ENCODE measurements at regions not wholly inside any gene's neighbourhood (a gene's known extent, or its start where the extent isn't known, plus 50 kb on each side); places are given as distances from the start of the nearest gene placed in this dataset.

GRCh38 chr2:55973673-55974072 is 50.1 kb upstream of the EFEMP1 start:
- DNase-seq (ENCODE audit: low read depth in 2 of 2) = no peak
- no peak overlapping the region for H3K4me3 ChIP-seq (replicated peaks in 1 of 2; ENCODE audit: low read depth in 2 of 2, low read length in 2 of 2)
- TF ChIP-seq CTCF (IDR thresholded peaks at IDR 0.05; ENCODE audit: low read depth, low read length) = no peak

- no peak for TF ChIP-seq CTCF (IDR thresholded peaks at IDR 0.05; ENCODE audit: low read depth, low read length)
- no peak for DNase-seq (ENCODE audit: low read depth in 2 of 2)
- no peak overlapping the region for H3K4me3 ChIP-seq (replicated peaks in 1 of 2; ENCODE audit: low read depth in 2 of 2, low read length in 2 of 2)
These were observed 53.1 kb upstream of the EFEMP1 start for GRCh38 chr2:55976681-55977080.

- H3K4me3 ChIP-seq (replicated peaks in 1 of 2; ENCODE audit: low read depth in 2 of 2, low read length in 2 of 2) = no peak overlapping the region
- no peak for TF ChIP-seq CTCF (IDR thresholded peaks at IDR 0.05; ENCODE audit: low read depth, low read length)
- peak; percentile 41 to 43 for DNase-seq (ENCODE audit: low read depth in 2 of 2)
These were observed 61.8 kb upstream of the EFEMP1 start for GRCh38 chr2:55985406-55985805.

GRCh38 chr2:55986001-55986400 is 62.4 kb upstream of the EFEMP1 start:
- peak in 1 of 2 donors; percentile 37 for DNase-seq (ENCODE audit: low read depth in 2 of 2)
- H3K4me3 ChIP-seq (replicated peaks in 1 of 2; ENCODE audit: low read depth in 2 of 2, low read length in 2 of 2) = no peak overlapping the region
- no peak for TF ChIP-seq CTCF (IDR thresholded peaks at IDR 0.05; ENCODE audit: low read depth, low read length)

- TF ChIP-seq CTCF (IDR thresholded peaks at IDR 0.05; ENCODE audit: low read depth, low read length) = no peak
- peak; percentile 56 to 58 for DNase-seq (ENCODE audit: low read depth in 2 of 2)
- no peak overlapping the region for H3K4me3 ChIP-seq (replicated peaks in 1 of 2; ENCODE audit: low read depth in 2 of 2, low read length in 2 of 2)
These were observed 63.3 kb upstream of the EFEMP1 start for GRCh38 chr2:55986700-55987440.

- TF ChIP-seq CTCF (IDR thresholded peaks at IDR 0.05; ENCODE audit: low read depth, low read length) = no peak
- H3K4me3 ChIP-seq (replicated peaks in 1 of 2; ENCODE audit: low read depth in 2 of 2, low read length in 2 of 2) = no peak overlapping the region
- no peak for DNase-seq (ENCODE audit: low read depth in 2 of 2)
These were observed 65.8 kb upstream of the EFEMP1 start for GRCh38 chr2:55989405-55989804.

- DNase-seq (ENCODE audit: low read depth in 2 of 2) = peak; percentile 99
- no peak overlapping the region for H3K4me3 ChIP-seq (replicated peaks in 1 of 2; ENCODE audit: low read depth in 2 of 2, low read length in 2 of 2)
- TF ChIP-seq CTCF (IDR thresholded peaks at IDR 0.05; ENCODE audit: low read depth, low read length) = no peak
These were observed 68.9 kb upstream of the EFEMP1 start for GRCh38 chr2:55992455-55992854.
